ENCODE measurements at regions not wholly inside any gene's neighbourhood (a gene's known extent, or its start where the extent isn't known, plus 50 kb on each side); places are given as distances from the start of the nearest gene placed in this dataset.

DNA sequence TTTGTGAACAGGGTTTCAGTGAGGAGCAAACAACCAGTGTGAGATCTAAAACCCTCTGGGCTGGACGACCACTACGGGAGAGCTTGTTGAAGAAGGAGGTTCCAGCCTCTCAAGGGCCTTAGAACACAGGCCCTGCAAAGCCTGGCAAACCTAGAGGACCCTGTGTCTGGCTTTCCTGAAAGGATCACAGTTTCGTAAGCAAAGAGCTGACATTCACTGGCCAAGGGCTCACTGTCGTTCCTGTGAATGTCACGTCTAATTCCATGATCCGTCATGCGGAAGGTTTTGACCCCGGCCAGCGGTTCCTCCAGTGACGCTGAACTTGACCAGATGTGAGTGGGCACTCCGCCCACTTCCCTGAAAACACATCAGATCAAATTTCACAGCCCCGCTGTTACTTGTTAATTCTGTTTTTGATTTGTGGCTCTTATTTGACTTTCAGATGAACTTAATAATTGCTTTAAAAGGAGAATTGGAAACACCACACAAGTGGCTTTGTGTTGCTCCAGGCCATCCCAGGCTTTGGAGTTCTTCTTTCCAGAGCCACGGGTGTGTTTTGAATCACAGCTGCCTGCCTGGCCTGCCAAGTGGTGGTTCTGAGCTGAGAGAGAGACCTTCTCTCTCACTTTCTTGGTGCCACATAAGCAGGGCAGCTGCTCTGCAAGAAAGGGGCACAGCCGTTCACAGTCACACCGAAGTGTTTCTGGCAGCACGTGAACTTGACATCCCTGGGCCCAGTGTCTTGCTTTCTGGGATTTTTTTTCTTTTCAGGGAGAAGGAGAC is 308.4 kb downstream of the NDUFA10 start:
- no peak overlapping the region for H3K4me2 ChIP-seq (ENCODE audit: low read length)
- no peaks in the 10 kb centered on the region for H3K9me3 ChIP-seq (ENCODE audit: low read length)
- H3K9ac ChIP-seq (ENCODE audit: low read length), result no peak overlapping the region
- H2AFZ ChIP-seq (ENCODE audit: low read length), result no peak overlapping the region
- H3F3A ChIP-seq (ENCODE audit: insufficient read depth, low read length), result no peaks in the 10 kb centered on the region
- no peaks in the 10 kb centered on the region for H3K9me2 ChIP-seq (ENCODE audit: low read depth, low read length)
- H3K79me2 ChIP-seq (ENCODE audit: insufficient read depth, low read length), result no peaks in the 10 kb centered on the region
- H3K36me3 ChIP-seq (ENCODE audit: insufficient read depth, low read length), result no peaks in the 10 kb centered on the region
- peaks cover 9% of the 10 kb centered on the region; the same call in 1 of the 2 replicates for H3K27me3 ChIP-seq (ENCODE audit: insufficient read depth, low read length)
- H3K4me1 ChIP-seq (ENCODE audit: insufficient read depth, low read length, severe bottlenecking), result no peaks in the 10 kb centered on the region
- H3K27ac ChIP-seq (ENCODE audit: low read depth, low read length, poor library complexity, severe bottlenecking), result no peak overlapping the region
- H4K20me1 ChIP-seq (ENCODE audit: insufficient read depth, low read length), result no peaks in the 10 kb centered on the region
- no peak overlapping the region for H3K4me3 ChIP-seq (ENCODE audit: low read depth, low read length, poor library complexity, severe bottlenecking)
- no peak for TF ChIP-seq CTCF (IDR thresholded peaks at IDR 0.05; ENCODE audit: low read length)
- no peak for TF ChIP-seq EZH2 (IDR thresholded peaks at IDR 0.05; ENCODE audit: borderline replicate concordance, low read length)

DNA sequence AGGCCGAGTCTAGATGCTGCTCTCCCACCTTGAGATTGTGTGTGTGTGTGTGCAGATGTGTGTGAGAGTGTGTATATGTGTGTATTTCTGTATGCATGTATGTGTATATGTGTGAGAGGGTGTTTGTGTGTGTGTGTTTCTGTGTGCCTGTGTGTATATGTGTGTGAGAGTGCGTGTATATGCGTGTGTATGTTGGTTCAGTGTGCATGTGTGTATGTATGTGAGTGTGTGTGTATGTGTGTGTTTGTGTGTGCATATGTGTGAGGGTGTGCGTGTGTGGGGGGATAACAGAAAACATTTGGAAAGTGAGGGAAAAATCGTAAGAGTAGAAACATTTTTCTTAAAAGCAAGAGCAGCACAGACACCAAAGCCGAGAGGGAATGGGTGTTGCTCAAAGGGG is 309.1 kb downstream of the NDUFA10 start:
- no peak overlapping the region for H2AFZ ChIP-seq (ENCODE audit: low read length)
- TF ChIP-seq CTCF (IDR thresholded peaks at IDR 0.05; ENCODE audit: low read length) (no peak), EZH2 (IDR thresholded peaks at IDR 0.05; ENCODE audit: borderline replicate concordance, low read length) (no peak)

GRCh38 chr2:239715606-239716005 is 309.5 kb downstream of the NDUFA10 start:
- Histone ChIP-seq H4K20me1 (ENCODE audit: insufficient read depth, low read length) (no peaks in the 10 kb centered on the region), H3K9me2 (ENCODE audit: low read depth, low read length) (no peaks in the 10 kb centered on the region), H3K4me2 (ENCODE audit: low read length) (no peak overlapping the region), H3K4me3 (ENCODE audit: low read depth, low read length, poor library complexity, severe bottlenecking) (no peak overlapping the region), H3K36me3 (ENCODE audit: insufficient read depth, low read length) (no peaks in the 10 kb centered on the region), H3K27ac (ENCODE audit: low read depth, low read length, poor library complexity, severe bottlenecking) (no peak overlapping the region), H3K9me3 (ENCODE audit: low read length) (no peaks in the 10 kb centered on the region), H3F3A (ENCODE audit: insufficient read depth, low read length) (no peaks in the 10 kb centered on the region), H3K4me1 (ENCODE audit: insufficient read depth, low read length, severe bottlenecking) (no peaks in the 10 kb centered on the region), H3K27me3 (ENCODE audit: insufficient read depth, low read length) (peaks cover 9% of the 10 kb centered on the region; the same call in 1 of the 2 replicates), H3K9ac (ENCODE audit: low read length) (no peak overlapping the region), H2AFZ (ENCODE audit: low read length) (no peak overlapping the region), H3K79me2 (ENCODE audit: insufficient read depth, low read length) (no peaks in the 10 kb centered on the region)
- TF ChIP-seq EZH2 (IDR thresholded peaks at IDR 0.05; ENCODE audit: borderline replicate concordance, low read length) (no peak), CTCF (IDR thresholded peaks at IDR 0.05; ENCODE audit: low read length) (no peak)

More for the DNA sequence above, 309.1 kb downstream of the NDUFA10 start:
- Histone ChIP-seq H3K4me2 (ENCODE audit: low read length) (no peak overlapping the region), H3K79me2 (ENCODE audit: insufficient read depth, low read length) (no peaks in the 10 kb centered on the region), H3K9me2 (ENCODE audit: low read depth, low read length) (no peaks in the 10 kb centered on the region), H3K4me1 (ENCODE audit: insufficient read depth, low read length, severe bottlenecking) (no peaks in the 10 kb centered on the region), H3K27me3 (ENCODE audit: insufficient read depth, low read length) (peaks cover 9% of the 10 kb centered on the region; the same call in 1 of the 2 replicates), H3F3A (ENCODE audit: insufficient read depth, low read length) (no peaks in the 10 kb centered on the region), H3K27ac (ENCODE audit: low read depth, low read length, poor library complexity, severe bottlenecking) (no peak overlapping the region), H3K4me3 (ENCODE audit: low read depth, low read length, poor library complexity, severe bottlenecking) (no peak overlapping the region), H3K36me3 (ENCODE audit: insufficient read depth, low read length) (no peaks in the 10 kb centered on the region), H4K20me1 (ENCODE audit: insufficient read depth, low read length) (no peaks in the 10 kb centered on the region), H3K9ac (ENCODE audit: low read length) (no peak overlapping the region), H3K9me3 (ENCODE audit: low read length) (no peaks in the 10 kb centered on the region)

Data from OCI-LY1 (cell line).